ENCODE measurements at regions not wholly inside any gene's neighbourhood (a gene's known extent, or its start where the extent isn't known, plus 50 kb on each side); places are given as distances from the start of the nearest gene placed in this dataset.

GRCh38 chr5:143624465-143624864 is 187.5 kb upstream of the HMHB1 start:
- DNase-seq (ENCODE audit: low spot score), result no peak
- Histone ChIP-seq H3K27ac (no peak overlapping the region), H3K4me3 (no peak overlapping the region), H3K36me3 (no peaks in the 10 kb centered on the region), H2AFZ (replicated peaks) (no peak overlapping the region), H4K20me1 (ENCODE audit: low read depth) (no peaks in the 10 kb centered on the region), H3K4me1 (no peaks in the 10 kb centered on the region), H3K9me3 (ENCODE audit: low read depth) (no peaks in the 10 kb centered on the region), H3K4me2 (no peak overlapping the region), H3K27me3 (no peaks in the 10 kb centered on the region), H3F3A (ENCODE audit: low read depth) (no peaks in the 10 kb centered on the region), H3K9ac (no peak overlapping the region), H3K79me2 (ENCODE audit: low read depth) (no peaks in the 10 kb centered on the region)
- Mint-ChIP-seq H3K4me3 (no peak overlapping the region), H3K27ac (no peak overlapping the region), H3K27me3 (ENCODE audit: insufficient read depth, low read depth) (no peaks in the 10 kb centered on the region), H3K4me1 (peaks cover 3% of the 10 kb centered on the region), H3K9me3 (no peaks in the 10 kb centered on the region), H3K36me3 (no peaks in the 10 kb centered on the region)
- no peak for TF ChIP-seq EZH2phosphoT487 (IDR thresholded peaks at IDR 0.05)
- no peak for TF ChIP-seq EZH2 (IDR thresholded peaks at IDR 0.05)
- no peak for TF ChIP-seq CTCF (IDR thresholded peaks at IDR 0.05)

GRCh38 chr5:143619040-143619439 is 192.9 kb upstream of the HMHB1 start:
- H3K9me3 ChIP-seq (ENCODE audit: low read depth), result no peaks in the 10 kb centered on the region
- no peak for TF ChIP-seq EZH2phosphoT487 (IDR thresholded peaks at IDR 0.05)
- no peak for TF ChIP-seq CTCF (IDR thresholded peaks at IDR 0.05)
- no peak for TF ChIP-seq EZH2 (IDR thresholded peaks at IDR 0.05)
- no peak for DNase-seq (ENCODE audit: low spot score)
- H4K20me1 ChIP-seq (ENCODE audit: low read depth), result no peaks in the 10 kb centered on the region
- Mint-ChIP-seq H3K36me3 (no peaks in the 10 kb centered on the region), H3K4me1 (peaks cover 4% of the 10 kb centered on the region), H3K9me3 (no peaks in the 10 kb centered on the region), H3K4me3 (no peak overlapping the region), H3K27ac (no peak overlapping the region), H3K27me3 (ENCODE audit: insufficient read depth, low read depth) (peaks cover 15% of the 10 kb centered on the region)
- H3K4me1 ChIP-seq, result peaks cover 10% of the 10 kb centered on the region
- no peak overlapping the region for H3K27ac ChIP-seq
- H3K79me2 ChIP-seq (ENCODE audit: low read depth), result no peaks in the 10 kb centered on the region
- H3F3A ChIP-seq (ENCODE audit: low read depth), result peaks cover 6% of the 10 kb centered on the region
- H3K4me3 ChIP-seq, result no peak overlapping the region
- no peak overlapping the region for H2AFZ ChIP-seq (replicated peaks)
- H3K9ac ChIP-seq, result no peak overlapping the region
- no peak overlapping the region for H3K4me2 ChIP-seq
- no peaks in the 10 kb centered on the region for H3K27me3 ChIP-seq
- H3K36me3 ChIP-seq, result no peaks in the 10 kb centered on the region

GRCh38 chr5:143618141-143618540 is 193.8 kb upstream of the HMHB1 start:
- H3K27ac Mint-ChIP-seq, result no peak overlapping the region
- peaks cover 4% of the 10 kb centered on the region for H3K4me1 Mint-ChIP-seq
- no peak for DNase-seq (ENCODE audit: low spot score)
- no peak overlapping the region for H3K27ac ChIP-seq
- no peaks in the 10 kb centered on the region for H3K36me3 ChIP-seq
- TF ChIP-seq EZH2 (IDR thresholded peaks at IDR 0.05) (no peak), CTCF (IDR thresholded peaks at IDR 0.05) (no peak), EZH2phosphoT487 (IDR thresholded peaks at IDR 0.05) (no peak)
- H3K4me3 Mint-ChIP-seq, result no peak overlapping the region
- H3K4me1 ChIP-seq, result peaks cover 10% of the 10 kb centered on the region
- peaks cover 6% of the 10 kb centered on the region for H3F3A ChIP-seq (ENCODE audit: low read depth)
- no peak overlapping the region for H3K9ac ChIP-seq
- no peaks in the 10 kb centered on the region for H3K9me3 ChIP-seq (ENCODE audit: low read depth)
- H3K79me2 ChIP-seq (ENCODE audit: low read depth), result no peaks in the 10 kb centered on the region
- H4K20me1 ChIP-seq (ENCODE audit: low read depth), result no peaks in the 10 kb centered on the region
- no peak overlapping the region for H2AFZ ChIP-seq (replicated peaks)
- no peaks in the 10 kb centered on the region for H3K9me3 Mint-ChIP-seq
- no peak overlapping the region for H3K4me3 ChIP-seq
- H3K27me3 ChIP-seq, result no peaks in the 10 kb centered on the region
- H3K27me3 Mint-ChIP-seq (ENCODE audit: insufficient read depth, low read depth), result peaks cover 15% of the 10 kb centered on the region
- no peak overlapping the region for H3K4me2 ChIP-seq
- no peaks in the 10 kb centered on the region for H3K36me3 Mint-ChIP-seq
